Peyer's patch (tissue), 4 donors: ENCODE measurements at regions not wholly inside any gene's neighbourhood (a gene's known extent, or its start where the extent isn't known, plus 50 kb on each side); places are given as distances from the start of the nearest gene placed in this dataset.

ENCODE experiments used
- POLR2A ChIP-seq, 2 donors: fragments of 450-650 bp; IDR thresholded peaks; one replicate each; pipeline ENCODE4 v1.5.1; 2017; ENCODE audit warnings: antibody characterized with exemption in 2 of 2, mild to moderate bottlenecking in 2 of 2, moderate library complexity in 2 of 2
- TF ChIP-seq, protein P1 (sequence below), 6 experiments: fragments of 450-650 bp in 4 of 6; fragments of 200-600 bp in 2 of 6; sonication (generic) in 1 of 6; IDR thresholded peaks; one replicate each; pipeline ENCODE4 v1.5.1; 2017 to 2019; ENCODE audit warnings: antibody characterized with exemption in 6 of 6, mild to moderate bottlenecking in 3 of 6, moderate library complexity in 1 of 6

DNA sequence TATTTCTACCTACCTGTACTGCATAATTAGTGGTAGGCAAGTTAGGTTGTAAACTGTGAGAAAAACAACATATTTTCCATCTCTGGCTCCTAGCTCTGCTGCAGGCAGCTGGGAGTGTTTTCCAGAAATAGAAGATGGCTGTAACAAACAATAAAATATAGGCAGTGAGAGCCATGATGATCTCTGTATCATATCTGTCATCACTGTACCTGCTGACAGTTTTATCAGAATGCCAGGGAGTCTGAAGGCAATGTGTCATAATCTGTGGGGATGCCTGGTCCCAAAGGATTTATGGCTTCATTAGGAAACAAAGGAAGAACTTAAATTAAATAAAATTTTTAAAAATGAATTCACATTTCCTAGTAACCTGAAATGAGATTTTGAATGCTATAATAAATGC is 160.9 kb upstream of the SMIM30 start:
- TF ChIP-seq POLR2A (IDR thresholded peaks at IDR 0.05): no peak
- TF ChIP-seq, protein P1, sequence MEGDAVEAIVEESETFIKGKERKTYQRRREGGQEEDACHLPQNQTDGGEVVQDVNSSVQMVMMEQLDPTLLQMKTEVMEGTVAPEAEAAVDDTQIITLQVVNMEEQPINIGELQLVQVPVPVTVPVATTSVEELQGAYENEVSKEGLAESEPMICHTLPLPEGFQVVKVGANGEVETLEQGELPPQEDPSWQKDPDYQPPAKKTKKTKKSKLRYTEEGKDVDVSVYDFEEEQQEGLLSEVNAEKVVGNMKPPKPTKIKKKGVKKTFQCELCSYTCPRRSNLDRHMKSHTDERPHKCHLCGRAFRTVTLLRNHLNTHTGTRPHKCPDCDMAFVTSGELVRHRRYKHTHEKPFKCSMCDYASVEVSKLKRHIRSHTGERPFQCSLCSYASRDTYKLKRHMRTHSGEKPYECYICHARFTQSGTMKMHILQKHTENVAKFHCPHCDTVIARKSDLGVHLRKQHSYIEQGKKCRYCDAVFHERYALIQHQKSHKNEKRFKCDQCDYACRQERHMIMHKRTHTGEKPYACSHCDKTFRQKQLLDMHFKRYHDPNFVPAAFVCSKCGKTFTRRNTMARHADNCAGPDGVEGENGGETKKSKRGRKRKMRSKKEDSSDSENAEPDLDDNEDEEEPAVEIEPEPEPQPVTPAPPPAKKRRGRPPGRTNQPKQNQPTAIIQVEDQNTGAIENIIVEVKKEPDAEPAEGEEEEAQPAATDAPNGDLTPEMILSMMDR (IDR thresholded peaks at IDR 0.05): no peak
